HCEC 1CT (cell line): ENCODE measurements at regions not wholly inside any gene's neighbourhood (a gene's known extent, or its start where the extent isn't known, plus 50 kb on each side); places are given as distances from the start of the nearest gene placed in this dataset.

Experiments used
- DNase-seq: peaks from one replicate; pipeline ENCODE4 v3.0.0-alpha.2; 2017

DNA sequence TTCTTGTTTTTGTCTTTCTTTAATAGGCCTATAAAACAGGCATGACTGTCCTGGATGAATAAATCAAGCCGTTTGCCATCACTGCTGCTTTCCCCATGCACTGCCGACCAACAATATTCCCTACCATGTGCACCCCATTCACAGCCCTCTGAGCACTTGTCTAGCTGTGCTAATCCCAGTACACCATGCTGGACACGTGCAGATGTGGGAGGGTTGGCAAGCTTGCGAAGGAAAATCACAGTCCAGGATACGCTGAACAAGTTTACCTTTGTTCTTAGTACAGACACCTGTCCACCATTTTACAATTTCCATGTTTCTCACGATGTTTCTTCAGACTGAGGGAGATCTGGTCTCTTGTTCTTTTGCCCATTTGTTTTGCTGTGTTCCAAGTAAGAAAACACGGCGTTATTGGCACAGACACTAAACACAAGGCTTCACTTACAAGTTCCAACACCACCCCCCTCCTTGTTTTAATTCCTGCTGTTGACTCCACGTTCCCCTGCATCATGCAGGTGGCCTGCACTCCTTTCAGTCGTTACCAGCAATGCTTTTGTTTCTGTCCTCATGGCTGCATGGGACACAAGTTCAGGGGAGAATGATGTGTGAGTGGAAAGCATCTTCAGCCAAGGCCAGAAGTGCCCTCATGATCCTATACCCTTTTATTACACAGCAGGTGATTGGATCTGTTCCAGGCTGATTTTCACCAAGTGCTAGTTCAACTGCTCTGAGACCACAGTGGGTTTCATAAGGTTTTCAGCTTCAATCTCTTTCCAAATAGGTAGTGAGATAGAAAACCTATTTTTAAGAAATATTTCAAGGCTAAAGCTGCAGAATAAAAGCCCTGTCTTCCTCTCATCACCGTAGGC is 608.9 kb downstream of the IRX1 start:
- DNase-seq, result no peak

DNA sequence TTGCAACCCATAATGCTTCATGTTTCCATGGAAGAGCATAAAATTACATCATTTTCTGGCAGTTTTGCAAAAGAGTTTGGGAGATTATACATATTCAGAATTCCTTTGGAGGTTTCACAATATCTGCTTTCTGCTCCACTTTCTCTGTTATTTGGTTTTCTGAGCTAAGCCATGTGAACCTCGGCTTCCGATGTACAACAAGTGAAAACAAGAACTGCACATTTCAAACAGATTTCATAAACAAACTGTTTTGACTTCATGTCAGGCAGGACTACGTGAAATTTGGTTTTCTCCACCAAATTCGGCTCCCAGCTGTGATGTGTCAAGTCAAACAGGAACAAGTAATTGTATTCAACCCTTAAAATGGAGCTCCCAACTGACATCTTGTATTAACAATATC is 609.8 kb downstream of the IRX1 start:
- DNase-seq, result no peak

DNA sequence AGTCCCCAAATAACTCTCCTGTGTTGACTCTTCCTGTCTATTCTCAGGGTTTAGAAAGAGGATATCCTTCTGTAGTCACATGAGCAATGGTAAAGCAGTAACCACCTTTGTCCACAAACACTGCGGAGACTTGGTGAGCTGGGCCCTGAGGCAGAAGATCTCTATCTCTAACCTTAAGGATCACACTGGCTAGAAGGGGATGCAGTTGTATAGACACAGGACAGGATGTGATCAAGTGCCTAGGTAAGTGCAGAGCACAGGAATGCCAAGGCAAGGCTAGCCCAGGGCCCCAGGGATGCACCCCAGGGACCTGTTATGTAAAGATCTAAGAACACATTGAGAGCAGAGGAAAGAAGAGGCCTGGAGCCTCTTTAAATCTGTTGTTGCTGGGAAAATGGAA is 610.5 kb downstream of the IRX1 start:
- DNase-seq, result no peak

DNA sequence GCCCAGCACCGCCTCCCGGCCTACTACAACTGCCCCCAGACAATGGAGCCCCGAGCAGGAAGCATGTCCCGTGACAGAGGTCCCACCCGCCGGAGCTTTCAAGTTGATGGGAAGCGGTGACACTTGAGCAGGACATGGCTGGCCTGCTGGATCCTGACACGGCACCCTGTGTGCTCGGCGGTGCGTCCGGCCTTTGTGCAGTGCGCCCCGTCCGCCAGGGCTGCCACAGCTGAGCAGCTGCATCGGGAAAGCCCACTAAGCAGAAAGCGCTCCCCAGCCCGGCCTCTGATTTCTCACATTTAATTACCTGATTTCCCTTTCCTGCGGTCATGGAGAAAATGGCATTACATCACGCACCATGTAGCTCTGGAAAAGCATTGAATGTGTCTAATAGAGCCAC is 611.9 kb downstream of the IRX1 start:
- DNase-seq, result no peak

DNA sequence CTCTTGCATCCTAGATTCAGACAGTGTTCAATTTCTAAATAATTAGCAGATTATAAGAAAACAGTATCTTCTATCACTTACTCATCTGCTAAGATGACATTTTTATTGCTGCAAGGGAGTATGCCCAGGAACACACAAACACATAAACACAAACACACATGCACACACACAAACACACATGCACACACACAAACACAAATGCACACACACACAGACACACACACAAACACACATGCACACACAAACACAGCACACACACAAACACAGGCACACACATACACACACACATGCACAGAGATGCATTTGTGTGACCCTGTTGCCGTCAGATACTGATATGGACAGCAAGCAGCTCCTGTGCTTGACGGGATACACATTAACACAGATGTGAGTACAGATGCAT is 612.9 kb downstream of the IRX1 start:
- DNase-seq, result no peak

DNA sequence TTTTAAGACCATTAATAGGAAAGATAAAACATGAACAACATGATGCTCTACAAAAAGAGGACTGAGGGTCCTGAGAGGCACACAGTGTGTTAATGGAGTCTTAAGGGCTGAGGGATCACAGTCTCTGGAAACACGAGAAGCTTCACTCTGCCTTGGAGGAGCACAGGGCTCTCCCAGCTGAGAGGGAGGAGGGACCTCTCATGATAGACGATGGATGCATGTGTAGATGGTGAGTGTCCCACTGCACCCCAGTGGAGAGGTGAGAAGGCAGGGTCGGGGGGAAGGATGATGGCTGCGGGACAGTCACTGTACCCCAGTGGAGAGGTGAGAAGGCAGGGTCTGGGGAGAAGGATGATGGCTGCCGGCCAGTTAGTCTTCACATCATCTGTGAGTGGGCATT is 613.4 kb downstream of the IRX1 start:
- DNase-seq, result no peak

DNA sequence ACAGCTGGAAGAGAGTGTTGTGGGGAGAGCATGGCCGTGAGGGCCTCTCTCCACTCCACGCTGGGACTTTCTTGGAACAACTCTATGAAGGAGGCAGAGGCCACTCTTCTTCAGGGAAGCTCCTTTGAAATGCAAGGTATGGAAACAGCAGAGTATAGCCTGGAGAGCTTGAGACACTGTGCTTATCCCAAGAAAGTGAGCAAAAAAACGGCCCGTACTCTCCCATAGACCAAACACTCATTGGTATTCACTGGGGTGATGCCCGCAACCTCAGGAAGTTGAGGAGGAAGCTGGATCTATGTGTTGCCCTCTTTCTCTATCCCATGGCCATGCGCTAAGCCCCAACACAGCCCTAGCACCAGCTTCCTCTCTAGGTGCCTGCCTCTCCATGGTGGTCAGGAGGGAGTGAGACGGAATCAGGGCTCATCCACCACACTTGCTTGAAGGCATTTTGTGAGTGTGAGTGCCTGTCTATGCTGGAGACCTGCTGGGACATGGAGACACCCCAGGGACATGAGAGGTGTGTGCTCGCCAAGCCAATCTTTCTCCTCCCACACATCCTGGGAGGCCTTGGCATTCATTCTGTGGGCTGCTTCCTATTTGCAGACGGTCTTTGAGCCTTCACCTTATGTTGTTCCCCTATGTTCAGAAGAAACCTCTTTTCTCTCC is 616.6 kb downstream of the IRX1 start:
- no peak for DNase-seq

DNA sequence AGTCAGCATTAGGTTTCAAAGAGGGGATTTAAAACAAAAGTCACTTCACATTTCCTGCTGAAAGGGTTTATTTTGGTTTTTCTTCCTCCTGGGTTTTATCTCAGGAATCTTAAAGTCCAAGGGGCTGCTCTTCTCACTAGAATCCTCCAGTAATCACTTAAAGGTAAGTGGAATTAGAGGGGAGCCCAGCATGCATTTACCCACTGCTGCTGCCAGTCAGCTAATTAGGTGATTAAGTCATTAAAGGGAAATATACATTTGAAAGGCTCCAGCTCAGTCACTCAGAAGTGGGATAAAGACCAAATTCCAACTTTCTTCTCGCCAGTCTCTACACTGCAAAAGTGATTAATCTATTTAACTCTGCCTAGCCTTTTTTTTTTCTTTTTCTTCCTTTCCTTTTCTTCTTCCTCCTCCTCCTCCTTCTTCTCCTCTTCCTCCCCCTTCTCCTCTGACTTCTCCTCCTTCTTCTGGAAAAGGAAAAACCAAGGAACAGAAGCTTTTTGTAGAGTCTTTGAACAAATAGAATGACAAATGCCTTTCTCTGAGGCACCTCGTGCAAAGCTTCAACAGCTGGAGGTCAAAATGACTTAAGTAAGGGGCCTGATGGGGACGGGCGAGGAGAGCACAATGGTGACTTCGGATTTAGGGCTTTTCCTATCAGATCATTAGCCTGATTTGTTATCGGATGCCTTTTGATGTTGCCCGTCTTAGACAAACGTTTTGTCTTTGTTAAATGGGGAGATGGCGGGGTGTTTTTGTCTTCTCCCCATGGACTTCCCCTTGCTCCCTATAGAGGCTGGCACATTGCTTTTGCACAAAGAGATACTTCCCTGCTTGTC is 617.6 kb downstream of the IRX1 start:
- DNase-seq, result no peak

DNA sequence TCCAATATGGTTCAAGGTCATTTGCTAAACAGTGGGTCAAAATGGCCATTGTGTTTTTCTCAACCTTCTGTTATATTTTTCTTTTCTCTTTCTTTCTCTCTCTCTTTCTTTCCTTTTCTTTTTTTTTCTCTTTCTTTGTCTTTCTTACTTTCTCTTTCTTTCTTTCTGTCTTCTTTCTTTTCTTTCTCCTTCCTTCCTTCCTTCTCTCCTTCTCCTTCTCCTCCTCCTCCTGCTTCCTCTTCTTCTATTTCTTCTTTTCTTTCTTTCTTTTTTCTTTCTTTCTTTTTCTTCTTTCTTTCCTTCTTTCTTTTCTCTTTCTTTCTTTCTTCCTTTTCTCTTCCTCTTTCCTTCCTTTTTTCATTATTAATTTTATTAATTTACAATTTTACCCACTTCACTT is 619.5 kb downstream of the IRX1 start:
- no peak for DNase-seq

DNA sequence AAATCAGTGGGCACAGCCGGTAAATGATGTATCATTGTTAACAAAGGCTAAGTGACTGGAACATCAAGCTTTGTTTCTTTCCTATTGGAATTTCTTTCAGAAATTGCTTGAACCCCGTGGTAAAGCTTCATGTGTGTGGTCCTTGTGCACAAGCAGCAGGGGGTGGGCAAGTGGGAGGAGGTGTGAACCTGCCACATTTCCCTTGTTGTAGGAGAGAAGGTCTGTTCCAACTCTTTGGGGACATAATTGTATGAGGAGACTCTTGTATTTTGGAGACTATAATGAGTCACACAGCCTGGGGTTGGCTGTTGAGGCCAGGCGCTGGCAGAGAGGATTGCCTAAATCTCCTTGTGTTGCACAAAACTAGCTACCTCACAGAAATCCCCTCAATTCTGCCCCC is 620.5 kb downstream of the IRX1 start:
- DNase-seq, result no peak

DNA sequence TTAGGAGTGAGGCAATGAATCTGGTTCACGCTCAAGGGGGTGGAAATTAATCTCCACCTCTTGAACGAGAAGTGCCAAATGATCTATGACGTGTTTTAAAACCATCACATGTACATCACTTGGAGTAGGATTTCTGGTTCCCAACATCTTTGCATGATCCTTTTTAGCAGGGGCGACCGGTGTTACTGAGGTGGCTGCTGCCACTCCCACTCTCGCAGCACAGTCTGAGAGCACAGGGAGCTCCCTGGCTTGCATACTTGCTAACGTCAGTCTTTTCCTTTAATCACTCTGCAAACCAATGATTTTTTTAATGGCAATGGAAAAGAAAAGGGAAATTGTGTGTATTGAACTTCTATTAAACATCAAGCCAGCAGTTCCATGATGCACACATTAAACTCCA is 624.4 kb downstream of the IRX1 start:
- DNase-seq, result no peak

DNA sequence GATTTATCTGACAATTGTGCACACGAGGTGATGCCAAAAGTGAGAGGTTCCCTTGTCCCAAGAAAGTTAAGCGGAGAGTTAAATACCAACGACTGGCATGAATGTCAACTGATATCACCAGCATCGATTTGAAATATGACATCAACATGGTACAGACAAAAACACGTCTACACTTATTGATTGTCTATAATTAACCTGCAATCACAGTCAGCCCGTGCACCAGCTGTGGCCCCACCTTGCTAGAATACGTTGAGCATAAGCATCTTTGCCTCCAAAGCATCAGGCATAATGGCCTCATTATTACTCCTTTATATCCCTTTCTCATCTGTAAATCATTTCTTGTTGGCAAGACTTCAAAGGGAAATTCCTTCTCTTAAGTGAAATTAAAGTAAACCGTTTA is 625.4 kb downstream of the IRX1 start:
- no peak for DNase-seq

DNA sequence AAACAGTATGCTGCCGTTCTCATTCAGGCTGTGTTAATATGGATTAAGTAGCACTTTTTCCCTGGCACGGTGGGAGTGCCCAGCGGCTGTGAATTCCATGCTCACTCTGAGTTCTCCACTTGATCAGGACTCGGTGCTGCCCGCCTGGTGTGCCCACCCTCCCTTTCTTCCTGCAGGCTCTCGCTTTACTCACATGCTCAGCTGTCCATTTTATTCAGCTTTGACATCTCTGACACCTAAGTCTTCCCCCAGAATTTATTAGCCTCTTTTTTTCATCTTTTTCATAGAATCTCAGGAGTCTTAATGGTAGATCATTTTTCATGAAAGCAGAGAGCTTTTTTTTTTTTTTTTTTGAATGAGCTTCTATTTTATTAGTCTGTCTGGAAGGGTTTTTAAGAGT is 626.5 kb downstream of the IRX1 start:
- DNase-seq, result no peak

DNA sequence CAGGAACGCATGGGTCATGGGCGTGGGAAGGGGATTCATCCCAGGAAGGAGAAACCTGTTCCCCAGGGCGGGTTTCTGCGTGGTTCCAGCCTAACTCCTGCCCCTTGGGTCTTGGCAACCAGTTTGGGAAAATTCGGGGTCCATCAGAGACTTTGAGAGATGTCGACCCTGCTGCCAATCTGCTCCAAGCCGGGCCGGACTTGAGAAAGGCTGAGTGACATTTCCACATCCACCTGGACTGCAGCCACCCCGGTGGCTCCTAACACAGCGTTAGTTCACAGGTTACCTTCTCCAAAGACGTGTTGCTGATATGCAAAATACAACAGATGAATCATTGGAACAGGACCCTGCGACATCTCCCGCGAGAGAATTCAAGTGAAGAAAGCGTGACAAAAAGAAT is 627.2 kb downstream of the IRX1 start:
- no peak for DNase-seq

DNA sequence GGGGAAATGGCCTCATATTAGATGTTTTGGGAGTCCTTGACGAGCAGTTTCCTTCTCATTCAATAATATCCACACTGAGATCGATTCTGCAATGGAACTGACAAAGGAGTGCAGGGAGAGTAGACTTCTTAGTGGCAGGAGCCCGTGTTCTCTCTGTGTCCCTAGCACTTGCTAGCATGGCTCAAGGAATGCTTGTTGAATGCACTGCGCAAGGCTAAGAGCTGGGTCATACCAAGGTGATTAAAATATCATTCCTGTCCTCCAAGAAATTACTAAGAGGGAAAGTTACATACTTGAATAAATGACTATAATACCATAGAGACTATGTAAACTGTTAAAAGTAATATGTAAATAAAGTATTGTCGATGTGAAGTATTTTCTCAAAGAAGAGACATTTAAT is 630.1 kb downstream of the IRX1 start:
- no peak for DNase-seq

DNA sequence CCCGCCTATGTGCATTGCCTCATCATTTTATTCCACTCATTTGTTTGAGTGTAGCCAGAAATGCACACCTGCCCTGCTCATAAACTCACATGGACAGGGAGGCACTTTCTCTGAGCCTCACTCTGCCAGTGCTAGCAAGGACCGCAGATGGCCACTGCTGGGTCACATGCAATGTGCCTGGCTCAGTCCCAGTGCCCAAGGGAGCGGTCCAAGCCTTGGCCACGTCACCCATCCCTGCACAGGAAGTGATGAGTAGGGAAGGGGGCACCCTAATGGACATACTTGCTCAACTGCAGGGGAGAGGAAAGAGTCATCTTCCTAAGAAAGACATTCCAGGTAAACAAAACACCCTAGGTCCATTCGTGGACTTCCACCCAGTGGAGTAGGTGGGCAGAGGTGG is 630.9 kb downstream of the IRX1 start:
- no peak for DNase-seq

DNA sequence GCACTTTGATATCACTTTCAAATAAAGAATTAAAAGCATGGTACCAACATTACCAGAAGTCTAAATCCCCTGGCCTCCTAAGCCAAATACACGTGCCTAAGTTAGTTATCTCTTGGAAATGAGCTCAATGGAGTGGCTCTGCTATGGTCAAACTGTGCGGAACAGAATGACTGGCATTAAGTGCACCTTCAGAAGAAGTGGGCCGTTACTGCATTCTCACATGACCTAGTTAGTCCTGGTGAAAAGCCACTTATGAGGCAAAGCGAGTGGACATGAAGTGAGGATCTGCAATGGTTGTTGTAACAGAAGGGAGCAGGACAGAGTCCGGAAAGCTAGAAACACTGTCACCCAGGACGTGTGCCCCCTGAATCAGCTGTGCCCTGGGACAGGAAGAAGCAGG is 633.1 kb downstream of the IRX1 start:
- no peak for DNase-seq

DNA sequence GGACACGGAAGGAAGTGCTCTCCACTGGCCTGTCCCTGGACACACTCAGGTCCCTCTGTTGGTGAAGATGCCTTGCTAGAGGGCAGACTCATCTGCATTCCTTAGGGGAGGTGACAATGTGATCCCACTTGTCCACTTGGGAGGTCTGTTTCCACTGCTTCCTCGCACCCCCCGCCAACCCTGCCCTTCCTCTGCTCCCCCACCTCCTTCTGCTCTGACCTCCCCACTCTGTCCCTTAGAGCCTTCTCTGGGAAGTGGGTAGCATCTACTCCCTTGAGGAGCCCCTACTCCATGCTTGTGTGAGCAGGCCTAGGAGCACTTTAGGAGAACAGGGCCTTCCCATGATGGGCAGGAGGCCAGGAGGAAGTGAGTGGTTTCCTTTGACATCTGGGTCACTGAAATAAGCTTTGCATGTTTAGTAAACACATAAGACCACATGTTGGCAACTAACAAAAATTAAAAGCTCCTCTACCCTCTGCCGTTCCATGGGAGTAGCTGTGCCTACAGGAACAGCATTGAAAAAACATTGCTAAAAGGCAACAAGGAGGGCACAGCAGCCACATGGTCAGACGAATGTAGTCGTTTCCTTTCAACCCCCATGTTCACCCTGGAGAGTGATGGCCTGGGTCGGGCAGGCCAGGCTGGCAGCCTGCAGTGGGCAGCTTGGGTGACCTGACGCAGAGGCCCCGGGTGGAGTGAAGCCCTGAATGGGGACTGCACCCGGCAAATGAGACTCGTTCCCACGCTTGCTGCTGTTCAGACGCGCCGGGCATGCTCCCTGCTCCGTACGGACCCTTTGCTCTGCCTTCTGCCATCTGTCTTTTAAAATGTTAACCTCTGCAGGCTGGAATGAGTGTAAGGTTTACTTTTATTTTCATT is 634.0 kb downstream of the IRX1 start:
- no peak for DNase-seq

DNA sequence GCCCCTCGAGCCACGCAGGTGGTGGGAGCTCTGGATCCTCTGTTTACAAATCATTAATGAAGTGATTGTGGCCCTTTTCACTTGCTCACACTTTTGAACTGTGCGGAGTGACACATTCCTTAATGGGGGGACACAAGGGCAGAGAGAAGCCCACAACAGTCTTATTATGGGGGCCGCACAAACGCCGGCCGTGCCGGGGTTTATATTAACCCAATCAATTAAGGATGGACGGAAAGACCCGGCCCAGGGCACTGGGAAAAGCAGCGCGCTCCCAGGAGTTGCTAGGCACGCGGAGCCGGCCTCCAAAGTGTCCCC is 634.8 kb downstream of the IRX1 start:
- DNase-seq, result no peak

DNA sequence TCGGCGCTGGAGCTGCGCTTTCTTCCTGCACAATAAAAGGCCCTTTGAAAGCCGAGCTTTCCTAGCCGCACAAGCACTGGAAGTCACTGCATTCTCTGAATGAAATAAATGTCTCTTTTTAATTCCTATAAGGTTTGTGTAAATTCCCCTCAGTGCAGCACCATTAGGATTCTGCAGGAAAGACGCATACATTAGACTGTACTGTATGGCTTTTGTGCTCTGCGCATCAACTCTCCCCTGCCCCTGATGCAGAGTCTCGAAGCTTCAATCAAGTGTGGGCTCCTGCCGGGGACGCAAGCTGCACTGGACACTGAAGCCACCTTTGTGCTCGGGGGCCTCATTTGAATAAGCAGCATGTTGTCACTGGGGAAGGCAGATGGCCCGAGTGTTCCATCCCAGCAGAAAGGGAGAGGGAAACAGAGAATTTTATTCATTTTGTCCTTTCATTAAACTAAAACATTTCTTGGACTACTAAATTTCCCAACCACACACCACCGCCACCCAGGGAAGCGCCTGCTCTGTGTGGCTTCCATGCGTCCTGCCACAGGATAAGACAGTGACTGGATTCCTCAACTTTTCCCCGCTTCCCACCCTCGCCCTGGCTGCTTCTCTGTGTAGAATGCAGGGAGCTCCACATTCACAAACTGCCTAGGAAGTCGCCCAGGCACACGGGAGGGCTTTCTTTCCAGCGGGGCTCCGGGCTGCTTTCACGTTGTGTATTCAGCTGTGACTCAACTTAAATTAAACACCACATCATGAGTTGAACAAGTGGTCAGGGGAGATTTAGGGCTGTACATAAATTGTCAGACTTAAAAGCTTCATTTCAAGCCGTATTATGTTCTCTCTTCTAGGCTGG is 635.4 kb downstream of the IRX1 start:
- no peak for DNase-seq

DNA sequence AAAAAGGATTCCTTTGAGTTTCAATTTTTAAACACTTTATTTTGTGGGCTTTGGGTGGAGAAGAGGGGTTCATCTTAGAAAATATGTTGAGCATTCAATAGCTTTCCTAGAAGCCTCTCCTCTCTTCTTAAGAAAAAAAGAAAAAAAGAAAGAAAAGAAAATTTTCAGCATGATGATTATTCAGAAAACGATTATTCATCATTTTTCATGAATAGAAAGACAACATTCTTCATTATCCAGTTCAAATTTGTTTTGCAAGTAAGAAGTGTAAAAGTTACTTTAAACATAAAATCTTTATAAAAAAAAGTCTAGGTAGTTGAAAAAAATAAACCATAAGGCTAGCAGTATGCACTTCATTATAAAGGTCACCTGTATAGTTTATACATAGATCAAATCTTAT is 636.5 kb downstream of the IRX1 start:
- DNase-seq, result no peak

DNA sequence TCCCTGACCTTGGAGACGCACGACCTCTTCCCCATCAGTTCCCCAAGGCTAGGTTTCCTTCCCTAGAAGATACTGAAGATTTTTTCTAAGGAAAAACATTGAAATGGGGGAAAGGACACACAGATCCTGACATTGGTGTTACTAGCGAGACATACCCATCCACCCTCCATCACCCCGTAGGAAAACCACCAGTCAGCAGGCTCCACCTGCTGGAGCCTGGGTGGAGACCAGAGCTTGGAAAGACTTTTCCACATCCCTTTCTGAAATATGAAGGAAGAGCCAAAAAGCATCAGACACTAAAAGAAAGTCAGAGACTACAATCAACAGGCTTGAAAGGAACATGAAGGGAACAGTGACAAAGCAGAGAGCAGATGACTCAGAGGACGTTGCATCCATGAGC is 638.0 kb downstream of the IRX1 start:
- DNase-seq, result no peak
